GM19043 (cell line): ENCODE measurements at regions not wholly inside any gene's neighbourhood (a gene's known extent, or its start where the extent isn't known, plus 50 kb on each side); places are given as distances from the start of the nearest gene placed in this dataset.
"Not testable (repeated sequence)": the region's sequence is repeated elsewhere in the genome, so short reads cannot be mapped to it uniquely, and the experiment has no call there.

Source experiments
- ATAC-seq: cut with Tn5 transposase; IDR thresholded peaks from one replicate; pipeline ENCODE4 v1.9.1; 2021; ENCODE audit warnings: low read depth; ENCODE audit not compliant: unreplicated experiment

- ATAC-seq = no peak
These were observed 1139.3 kb downstream of the DIAPH3 start for GRCh38 chr13:59024434-59024833.

DNA sequence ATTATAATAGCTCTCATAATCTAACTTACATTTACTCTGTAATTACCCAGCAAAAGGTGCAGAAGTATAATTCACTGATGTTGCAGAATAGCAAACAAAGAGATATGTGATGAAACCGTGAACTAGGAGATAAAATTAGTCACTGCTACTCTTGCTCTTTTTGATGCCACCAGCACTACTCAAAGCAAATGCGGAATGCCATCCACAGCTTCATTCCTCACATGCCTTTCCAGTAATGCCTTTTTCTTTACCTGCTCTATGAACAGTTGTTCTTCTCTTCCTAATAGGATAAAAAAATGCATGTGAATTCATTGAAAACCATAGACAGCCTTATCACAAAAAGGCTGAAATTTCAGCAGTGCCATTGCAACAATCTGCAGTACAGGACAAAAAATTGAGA is 1129.5 kb downstream of the DIAPH3 start:
- no peak for ATAC-seq

- no peak for ATAC-seq
These were observed 1124.9 kb downstream of the DIAPH3 start for GRCh38 chr13:59038824-59039223.

DNA sequence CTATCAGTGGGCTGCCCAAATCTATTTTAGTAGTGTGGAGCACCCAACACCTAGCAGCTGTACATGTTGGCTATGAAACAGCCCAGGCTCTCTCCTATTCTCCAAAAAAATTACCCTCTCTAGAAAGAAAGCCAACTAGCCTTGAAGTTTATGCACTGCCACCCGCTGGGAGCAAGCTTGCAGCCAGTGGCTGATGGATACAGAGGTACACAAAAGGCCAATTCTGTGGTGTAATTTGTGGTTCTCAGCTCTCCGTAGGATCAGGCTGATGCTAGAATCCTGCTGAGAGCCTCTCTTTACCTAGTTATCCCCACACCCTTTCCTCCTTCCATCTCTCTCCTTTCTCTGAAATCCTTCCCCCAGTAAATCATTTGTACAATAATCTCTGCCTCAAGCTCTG is 1120.7 kb downstream of the DIAPH3 start:
- no peak for ATAC-seq

- ATAC-seq = no peak
These were observed 1116.2 kb downstream of the DIAPH3 start for GRCh38 chr13:59047546-59047945.

DNA sequence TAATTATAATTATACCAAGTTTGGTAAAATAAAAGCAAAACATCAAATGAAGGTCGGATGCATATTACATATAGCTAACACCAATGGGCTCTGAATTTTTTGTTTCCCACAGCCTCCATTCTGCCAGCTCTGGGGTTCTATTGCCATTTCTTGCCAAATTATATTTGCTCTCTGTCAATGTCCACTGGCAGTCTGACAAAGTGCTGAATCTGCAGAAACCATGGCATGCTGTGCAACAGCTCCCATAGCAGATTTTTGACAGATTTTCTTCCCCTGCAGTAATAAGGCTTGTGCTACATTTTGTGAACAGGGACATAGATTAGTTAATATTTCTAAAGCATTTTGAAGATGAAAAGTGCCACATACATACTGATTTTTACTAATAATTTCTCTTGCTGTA is 1102.1 kb downstream of the DIAPH3 start:
- ATAC-seq = no peak

DNA sequence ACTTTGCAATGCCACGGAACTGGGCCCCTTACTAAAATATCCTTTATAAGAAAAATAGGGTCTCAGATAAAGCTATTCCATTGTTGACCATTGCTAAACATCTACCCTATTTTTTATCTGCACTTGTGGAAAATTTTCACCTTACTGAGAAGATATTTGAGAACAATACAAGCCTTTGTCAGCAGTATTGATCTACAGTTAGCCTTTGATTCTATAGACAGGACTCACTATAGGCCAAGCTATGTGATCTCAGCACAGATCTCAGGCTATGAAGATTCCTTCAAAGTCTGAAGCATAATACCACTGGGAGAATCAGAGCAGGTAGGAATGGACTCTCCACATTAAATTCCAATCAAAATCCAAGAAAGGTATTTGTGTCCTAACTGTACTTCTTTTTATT is 1099.7 kb downstream of the DIAPH3 start:
- no peak for ATAC-seq

DNA sequence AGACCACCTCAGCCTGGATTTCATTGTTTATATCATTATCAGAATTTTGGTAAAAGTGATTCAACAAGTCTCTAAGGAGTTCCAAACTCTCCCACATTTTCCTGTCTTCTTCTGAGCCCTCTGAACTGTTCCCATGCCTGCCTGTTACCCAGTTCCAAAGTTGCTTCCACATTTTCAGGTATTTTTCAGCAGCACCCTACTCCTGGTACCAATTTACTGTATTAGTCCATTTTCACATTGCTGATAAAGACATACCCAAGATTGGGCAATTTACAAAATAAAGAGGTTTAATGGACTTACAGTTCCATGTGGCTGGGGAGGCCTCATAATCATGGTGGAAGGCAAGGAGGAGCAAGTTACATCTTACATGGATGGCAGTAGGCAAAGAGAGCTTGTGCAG is 1087.3 kb downstream of the DIAPH3 start:
- not testable (repeated sequence) for ATAC-seq

DNA sequence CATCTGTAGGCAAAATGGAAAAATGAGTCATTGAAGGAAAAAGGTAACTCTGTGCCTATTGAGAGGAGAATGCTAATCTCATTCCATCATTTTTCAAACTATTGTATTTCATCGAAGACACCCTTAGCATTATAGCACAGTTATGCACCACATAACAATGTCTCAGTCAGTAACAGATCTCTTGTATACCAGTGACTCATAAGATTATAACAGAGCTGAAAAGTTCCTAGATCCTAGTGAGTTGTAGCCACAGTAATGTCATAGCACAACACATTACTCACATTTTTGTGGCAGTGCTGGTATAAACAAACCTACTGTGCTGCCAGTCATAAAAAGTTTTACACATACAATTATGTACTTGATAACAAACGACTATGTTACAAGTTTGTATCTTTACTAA is 1077.6 kb downstream of the DIAPH3 start:
- no peak for ATAC-seq

GRCh38 chr13:59088716-59089115 is 1075.0 kb downstream of the DIAPH3 start:
- ATAC-seq = no peak

DNA sequence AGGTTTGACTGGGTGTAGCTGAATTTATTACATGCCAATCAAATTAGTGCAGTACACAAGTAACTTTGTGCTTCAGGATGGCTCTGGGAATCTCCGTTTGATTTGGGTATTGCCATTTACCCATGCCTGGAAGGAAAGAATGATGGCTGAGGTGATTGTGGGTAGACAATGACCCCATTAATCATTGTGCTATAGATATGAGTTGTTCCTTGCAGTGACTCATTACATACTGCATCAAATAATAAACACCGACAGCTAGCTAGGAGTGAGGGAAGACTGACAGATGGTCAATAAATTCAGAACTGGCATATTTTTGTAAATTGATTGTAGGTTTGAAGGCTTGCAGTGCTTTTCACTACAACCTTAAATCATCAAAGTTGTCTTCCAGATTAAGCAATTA is 1069.5 kb downstream of the DIAPH3 start:
- ATAC-seq = no peak

- no peak for ATAC-seq
These were observed 1064.3 kb downstream of the DIAPH3 start for GRCh38 chr13:59099182-59099974.

DNA sequence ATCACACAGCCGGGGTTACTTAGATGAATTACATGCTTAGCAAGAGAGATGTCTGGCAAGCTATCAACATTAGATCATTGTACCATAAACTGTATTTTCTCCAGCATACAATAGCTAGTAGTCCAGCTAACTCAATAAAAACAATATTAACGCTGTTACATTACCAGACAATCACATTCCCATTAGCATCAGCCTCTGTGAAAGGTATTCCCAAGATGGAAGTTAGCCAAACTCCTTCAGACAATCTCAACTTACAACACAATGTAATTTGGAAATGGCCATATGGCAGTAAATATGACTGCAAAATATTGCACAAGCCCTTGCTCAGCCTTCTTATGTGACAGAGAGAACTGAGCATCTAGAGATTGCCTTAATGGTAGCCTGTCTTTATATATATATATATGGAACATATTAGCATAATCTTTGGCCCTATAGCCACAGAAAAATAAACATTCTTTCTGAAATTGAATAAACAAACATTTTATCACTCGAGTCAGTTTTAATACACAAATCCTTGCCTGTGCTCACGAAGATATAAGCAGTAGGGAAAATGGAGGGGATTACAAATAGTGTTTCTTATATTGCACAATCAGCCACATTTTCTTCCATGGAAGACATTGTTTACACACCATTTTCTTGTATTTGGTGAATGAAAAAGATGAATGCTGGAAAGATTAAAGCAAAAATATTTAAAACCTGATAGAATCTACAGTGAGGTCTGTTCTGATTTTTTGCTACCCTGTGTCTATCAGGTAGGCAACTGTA is 1060.5 kb downstream of the DIAPH3 start:
- ATAC-seq = no peak

GRCh38 chr13:59111751-59112171 is 1052.0 kb downstream of the DIAPH3 start:
- no peak for ATAC-seq

- ATAC-seq = no peak
These were observed 1051.5 kb downstream of the DIAPH3 start for GRCh38 chr13:59112221-59112718.

GRCh38 chr13:59119475-59119874 is 1044.3 kb downstream of the DIAPH3 start:
- no peak for ATAC-seq

DNA sequence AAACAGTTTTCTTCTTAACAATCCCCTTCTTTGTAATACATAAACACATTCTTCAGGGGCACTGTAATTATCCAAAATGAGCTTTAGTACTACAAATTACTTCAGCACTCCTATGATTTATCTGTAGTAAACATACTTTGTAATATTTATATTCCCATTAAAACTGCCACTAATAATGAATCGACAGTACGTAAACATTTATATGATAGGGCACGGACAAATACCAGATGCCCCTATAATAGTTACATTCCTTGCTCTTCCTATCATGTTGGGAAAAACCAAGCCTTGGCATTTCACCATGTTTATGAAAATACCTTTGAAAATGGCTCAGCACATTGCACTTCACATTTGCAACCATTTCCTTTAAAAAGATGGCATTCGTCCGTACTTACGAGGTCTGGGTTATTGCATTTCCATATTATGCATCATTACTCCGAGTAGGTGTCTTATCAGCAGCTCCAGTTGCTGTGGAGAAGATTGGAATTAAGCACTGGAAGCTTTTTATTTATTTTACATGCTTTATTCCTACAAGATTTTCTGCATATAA is 1043.4 kb downstream of the DIAPH3 start:
- no peak for ATAC-seq

GRCh38 chr13:59121507-59121906 is 1042.2 kb downstream of the DIAPH3 start:
- ATAC-seq = no peak

DNA sequence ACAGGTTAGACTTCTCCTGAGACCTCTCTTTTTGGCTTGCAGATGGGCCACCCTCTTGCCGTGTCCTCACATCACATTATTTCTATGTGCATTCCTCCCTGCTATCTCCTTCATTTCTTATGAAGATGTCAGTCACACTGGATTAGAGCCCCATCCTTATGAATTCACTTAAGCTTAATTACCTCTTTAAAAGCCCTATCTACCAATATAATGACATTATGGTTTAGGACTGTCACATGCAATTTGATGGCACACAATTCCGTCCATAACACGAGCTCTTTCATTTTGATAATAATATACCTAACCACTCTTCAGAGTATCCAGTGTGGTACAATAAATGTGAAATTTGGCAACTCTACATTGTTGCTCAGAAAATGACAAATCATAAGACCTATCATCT is 1037.3 kb downstream of the DIAPH3 start:
- ATAC-seq = no peak

DNA sequence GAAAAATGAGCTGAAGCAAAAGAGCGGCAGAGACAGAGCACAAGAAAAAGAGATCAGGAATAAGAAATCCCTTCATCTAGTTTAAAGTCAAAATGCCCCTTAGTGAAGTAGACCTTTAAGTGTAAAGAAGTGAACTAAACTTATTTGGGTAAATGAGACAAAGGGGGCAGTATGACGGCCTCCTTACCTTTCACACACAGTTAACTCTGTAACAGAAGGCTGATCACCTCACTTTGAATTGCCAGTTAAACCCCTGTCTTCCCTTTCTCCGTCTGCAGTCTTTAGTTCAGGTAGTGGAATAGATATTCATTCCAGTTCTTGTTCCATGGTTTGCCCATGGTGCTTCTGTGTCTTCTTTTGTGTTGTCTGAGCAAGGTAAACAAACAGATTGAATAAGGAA is 1029.8 kb downstream of the DIAPH3 start:
- no peak for ATAC-seq

DNA sequence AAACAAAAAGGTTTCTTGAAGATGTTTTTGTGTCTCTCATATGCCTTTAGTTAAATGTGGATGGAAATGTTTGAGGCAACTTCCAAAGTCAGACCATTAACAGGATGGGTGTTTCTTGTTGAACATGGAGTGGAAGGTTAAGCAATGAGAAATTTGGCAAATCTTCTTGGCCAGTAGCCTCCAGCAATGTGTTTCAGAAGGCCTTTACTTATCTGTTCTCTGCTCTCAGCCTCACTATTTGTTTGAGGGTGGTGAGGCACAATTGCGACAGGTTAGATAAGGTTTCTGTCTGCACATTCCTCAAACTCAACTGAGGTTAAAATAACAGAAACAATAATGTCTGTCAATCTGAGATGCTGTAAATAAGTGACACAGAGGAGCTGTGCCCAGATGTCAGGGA is 1019.0 kb downstream of the DIAPH3 start:
- ATAC-seq = no peak

DNA sequence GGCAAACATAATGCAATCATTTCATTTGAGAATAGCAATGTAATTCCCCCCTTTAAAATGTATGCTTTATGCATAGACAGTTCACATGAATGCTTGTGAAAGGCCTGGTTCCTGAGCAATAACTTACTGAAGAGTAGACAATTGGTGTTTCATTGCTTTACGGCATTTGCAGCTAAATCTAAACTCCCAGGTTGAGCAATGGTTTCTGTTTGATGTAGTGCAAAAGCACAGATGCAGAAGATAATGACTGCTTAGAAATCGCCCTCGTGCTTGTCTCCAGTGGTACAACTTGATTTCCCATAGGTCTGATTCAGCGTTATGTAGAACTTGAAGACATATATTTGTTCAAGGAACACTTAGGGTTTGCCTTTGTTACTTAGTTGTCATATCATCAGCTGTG is 1018.3 kb downstream of the DIAPH3 start:
- ATAC-seq = no peak
